Esophagus squamous epithelium (tissue), 4 donors: ENCODE measurements at regions not wholly inside any gene's neighbourhood (a gene's known extent, or its start where the extent isn't known, plus 50 kb on each side); places are given as distances from the start of the nearest gene placed in this dataset.

Source experiments
- POLR2A ChIP-seq, 4 donors: fragments of 450-650 bp; IDR thresholded peaks; one replicate each; pipeline ENCODE4 v1.6.1; 2017; ENCODE audit warnings: antibody characterized with exemption in 4 of 4, mild to moderate bottlenecking in 4 of 4, moderate library complexity in 3 of 4
- TF ChIP-seq, protein P1 (sequence below), 6 experiments: fragments of 450-650 bp in 4 of 6; fragments of 200-600 bp in 2 of 6; sonication (generic) in 2 of 6; IDR thresholded peaks; one replicate each; pipeline ENCODE4 v1.5.1; 2016 to 2019; ENCODE audit warnings: antibody characterized with exemption in 6 of 6, mild to moderate bottlenecking in 4 of 6, moderate library complexity in 4 of 6

GRCh38 chr10:16116404-16117304 is 256.3 kb upstream of the MINDY3 start:
- TF ChIP-seq, protein P1, sequence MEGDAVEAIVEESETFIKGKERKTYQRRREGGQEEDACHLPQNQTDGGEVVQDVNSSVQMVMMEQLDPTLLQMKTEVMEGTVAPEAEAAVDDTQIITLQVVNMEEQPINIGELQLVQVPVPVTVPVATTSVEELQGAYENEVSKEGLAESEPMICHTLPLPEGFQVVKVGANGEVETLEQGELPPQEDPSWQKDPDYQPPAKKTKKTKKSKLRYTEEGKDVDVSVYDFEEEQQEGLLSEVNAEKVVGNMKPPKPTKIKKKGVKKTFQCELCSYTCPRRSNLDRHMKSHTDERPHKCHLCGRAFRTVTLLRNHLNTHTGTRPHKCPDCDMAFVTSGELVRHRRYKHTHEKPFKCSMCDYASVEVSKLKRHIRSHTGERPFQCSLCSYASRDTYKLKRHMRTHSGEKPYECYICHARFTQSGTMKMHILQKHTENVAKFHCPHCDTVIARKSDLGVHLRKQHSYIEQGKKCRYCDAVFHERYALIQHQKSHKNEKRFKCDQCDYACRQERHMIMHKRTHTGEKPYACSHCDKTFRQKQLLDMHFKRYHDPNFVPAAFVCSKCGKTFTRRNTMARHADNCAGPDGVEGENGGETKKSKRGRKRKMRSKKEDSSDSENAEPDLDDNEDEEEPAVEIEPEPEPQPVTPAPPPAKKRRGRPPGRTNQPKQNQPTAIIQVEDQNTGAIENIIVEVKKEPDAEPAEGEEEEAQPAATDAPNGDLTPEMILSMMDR (IDR thresholded peaks at IDR 0.05), result peak in 2 of 6 experiments; percentile 13 to 20
- TF ChIP-seq POLR2A (IDR thresholded peaks at IDR 0.05), result no peak
